Neural progenitor cell (in vitro differentiated cells): ENCODE measurements at regions not wholly inside any gene's neighbourhood (a gene's known extent, or its start where the extent isn't known, plus 50 kb on each side); places are given as distances from the start of the nearest gene placed in this dataset.
"Not testable (repeated sequence)": the region's sequence is repeated elsewhere in the genome, so short reads cannot be mapped to it uniquely, and the experiment has no call there.

Experiments used
- DNase-seq: peaks from one replicate; pipeline ENCODE4 v3.0.0-alpha.2; 2016; ENCODE audit warnings: low spot score
- H2AFZ ChIP-seq: fragments of 200-600 bp; sonication (generic); replicated peaks from 2 replicates; pipeline ENCODE4 v1.6.1; 2016; ENCODE audit warnings: antibody characterized with exemption
- H3F3A ChIP-seq: fragments of 200-600 bp; sonication (generic); 2 replicates; pipeline ENCODE4 v1.6.1; 2016; ENCODE audit warnings: antibody characterized with exemption, low read depth
- H3K27ac ChIP-seq: fragments of 200-600 bp; sonication (generic); 2 replicates; pipeline ENCODE4 v1.5.1; 2016; ENCODE audit warnings: mild to moderate bottlenecking
- H3K27me3 ChIP-seq: fragments of 200-600 bp; sonication (generic); 2 replicates; pipeline ENCODE4 v1.6.1; 2016; ENCODE audit warnings: mild to moderate bottlenecking, moderate library complexity
- H3K36me3 ChIP-seq: fragments of 200-600 bp; sonication (generic); 2 replicates; pipeline ENCODE4 v1.5.1; 2016
- H3K4me1 ChIP-seq: fragments of 200-600 bp; sonication (generic); 2 replicates; pipeline ENCODE4 v1.6.1; 2016; ENCODE audit warnings: mixed run types
- H3K4me2 ChIP-seq: fragments of 200-600 bp; sonication (generic); 2 replicates; pipeline ENCODE4 v1.6.1; 2016
- H3K4me3 ChIP-seq: fragments of 200-600 bp; sonication (generic); 2 replicates; pipeline ENCODE4 v1.5.1; 2016
- H3K79me2 ChIP-seq: fragments of 200-600 bp; sonication (generic); 2 replicates; pipeline ENCODE4 v1.6.1; 2016; ENCODE audit warnings: low read depth
- H3K9ac ChIP-seq: fragments of 200-600 bp; sonication (generic); 2 replicates; pipeline ENCODE4 v1.6.1; 2016
- H3K9me3 ChIP-seq: fragments of 200-600 bp; sonication (generic); 2 replicates; pipeline ENCODE4 v1.5.1; 2016; ENCODE audit warnings: low read depth
- H4K20me1 ChIP-seq: fragments of 200-600 bp; sonication (generic); 2 replicates; pipeline ENCODE4 v1.6.1; 2016; ENCODE audit warnings: low read depth
- H3K27ac Mint-ChIP-seq: 3 replicates; pipeline ENCODE4 v1.8.0; 2021; ENCODE audit warnings: mixed read lengths
- H3K27me3 Mint-ChIP-seq: 2 replicates; pipeline ENCODE4 v1.8.0; 2022; ENCODE audit warnings: low read depth, mild to moderate bottlenecking, inconsistent platforms, moderate library complexity, mixed read lengths; ENCODE audit not compliant: insufficient read depth
- H3K36me3 Mint-ChIP-seq: 3 replicates; pipeline ENCODE4 v1.8.0; 2021; ENCODE audit warnings: mixed read lengths
- H3K4me1 Mint-ChIP-seq: 3 replicates; pipeline ENCODE4 v1.8.0; 2021; ENCODE audit warnings: mixed read lengths
- H3K4me3 Mint-ChIP-seq: 3 replicates; pipeline ENCODE4 v1.8.0; 2021; ENCODE audit warnings: mild to moderate bottlenecking, moderate library complexity, mixed read lengths
- H3K9me3 Mint-ChIP-seq: 3 replicates; pipeline ENCODE4 v1.8.0; 2020; ENCODE audit warnings: mixed read lengths
- CTCF ChIP-seq: fragments of 200-600 bp; sonication (generic); IDR thresholded peaks from 2 replicates; pipeline ENCODE4 v1.5.1; 2017; ENCODE audit warnings: antibody characterized with exemption, mild to moderate bottlenecking
- EZH2 ChIP-seq: fragments of 200-600 bp; sonication (generic); IDR thresholded peaks from 2 replicates; pipeline ENCODE4 v1.6.1; 2017; ENCODE audit warnings: antibody characterized with exemption, mild to moderate bottlenecking, moderate library complexity
- EZH2phosphoT487 ChIP-seq: fragments of 200-600 bp; sonication (generic); IDR thresholded peaks from 2 replicates; pipeline ENCODE4 v1.6.1; 2017; ENCODE audit warnings: antibody characterized with exemption

GRCh38 chrX:82742351-82742750 is 765.7 kb upstream of the POU3F4 start:
- H3K9ac ChIP-seq, result no peak overlapping the region
- TF ChIP-seq EZH2phosphoT487, result no peak
- TF ChIP-seq EZH2, result no peak
- TF ChIP-seq CTCF, result no peak
- Mint-ChIP-seq H3K27me3 (no peaks in the 10 kb centered on the region), H3K27ac (no peak overlapping the region), H3K9me3 (no peaks in the 10 kb centered on the region), H3K4me1 (no peaks in the 10 kb centered on the region), H3K4me3 (no peak overlapping the region), H3K36me3 (no peaks in the 10 kb centered on the region)
- no peaks in the 10 kb centered on the region for H3K27me3 ChIP-seq
- no peak overlapping the region for H2AFZ ChIP-seq
- peak overlapping the region; percentile 20 for H3K4me2 ChIP-seq
- no peaks in the 10 kb centered on the region for H4K20me1 ChIP-seq
- peaks cover 13% of the 10 kb centered on the region for H3F3A ChIP-seq
- H3K4me1 ChIP-seq, result peaks cover 11% of the 10 kb centered on the region
- H3K4me3 ChIP-seq, result no peak overlapping the region
- peak overlapping the region; percentile 41 for H3K27ac ChIP-seq
- H3K9me3 ChIP-seq, result peaks cover 5% of the 10 kb centered on the region
- H3K79me2 ChIP-seq, result no peaks in the 10 kb centered on the region
- no peak for DNase-seq
- no peaks in the 10 kb centered on the region for H3K36me3 ChIP-seq

GRCh38 chrX:82745725-82746124 is 762.4 kb upstream of the POU3F4 start:
- not testable (repeated sequence) for H3K4me3 Mint-ChIP-seq, H3K27ac Mint-ChIP-seq, H3K27me3 ChIP-seq, H3K36me3 ChIP-seq, H3K9me3 ChIP-seq, H3K4me1 Mint-ChIP-seq, H3K9me3 Mint-ChIP-seq, H3K36me3 Mint-ChIP-seq, H3K27ac ChIP-seq, H2AFZ ChIP-seq, DNase-seq, H3K4me3 ChIP-seq, H3K27me3 Mint-ChIP-seq, H3K4me2 ChIP-seq, H3K79me2 ChIP-seq, H3K9ac ChIP-seq, H4K20me1 ChIP-seq
- Histone ChIP-seq H3F3A (peaks cover 13% of the 10 kb centered on the region), H3K4me1 (peaks cover 11% of the 10 kb centered on the region)

- Mint-ChIP-seq H3K36me3 (no peaks in the 10 kb centered on the region), H3K27ac (no peak overlapping the region), H3K4me3 (no peak overlapping the region), H3K27me3 (no peaks in the 10 kb centered on the region), H3K4me1 (no peaks in the 10 kb centered on the region), H3K9me3 (peaks cover 4% of the 10 kb centered on the region)
- TF ChIP-seq EZH2phosphoT487, result no peak
- no peak for TF ChIP-seq CTCF
- TF ChIP-seq EZH2, result no peak
- Histone ChIP-seq H3K36me3 (peaks cover 3% of the 10 kb centered on the region), H2AFZ (no peak overlapping the region), H3K4me2 (no peak overlapping the region), H4K20me1 (no peaks in the 10 kb centered on the region), H3K27me3 (no peaks in the 10 kb centered on the region), H3K4me1 (no peaks in the 10 kb centered on the region), H3K4me3 (no peak overlapping the region), H3F3A (no peaks in the 10 kb centered on the region), H3K27ac (no peak overlapping the region), H3K79me2 (no peaks in the 10 kb centered on the region), H3K9ac (no peak overlapping the region), H3K9me3 (no peaks in the 10 kb centered on the region)
- no peak for DNase-seq
Measured at GRCh38 chrX:82748906-82749505, 759.1 kb upstream of the POU3F4 start.

GRCh38 chrX:82756272-82756671 is 751.8 kb upstream of the POU3F4 start:
- Mint-ChIP-seq H3K27me3 (no peaks in the 10 kb centered on the region), H3K9me3 (peaks cover 4% of the 10 kb centered on the region), H3K36me3 (no peaks in the 10 kb centered on the region), H3K4me3 (no peak overlapping the region), H3K27ac (no peak overlapping the region), H3K4me1 (no peaks in the 10 kb centered on the region)
- Histone ChIP-seq H4K20me1 (no peaks in the 10 kb centered on the region), H3K27me3 (no peaks in the 10 kb centered on the region), H2AFZ (no peak overlapping the region), H3K79me2 (no peaks in the 10 kb centered on the region), H3K36me3 (no peaks in the 10 kb centered on the region), H3K4me3 (no peak overlapping the region), H3K9me3 (no peaks in the 10 kb centered on the region), H3K27ac (no peak overlapping the region), H3F3A (no peaks in the 10 kb centered on the region), H3K4me2 (no peak overlapping the region), H3K9ac (no peak overlapping the region), H3K4me1 (no peaks in the 10 kb centered on the region)
- TF ChIP-seq CTCF (no peak), EZH2phosphoT487 (no peak), EZH2 (no peak)
- DNase-seq, result no peak
